Pancreas (tissue), 10 donors: ENCODE measurements at regions not wholly inside any gene's neighbourhood (a gene's known extent, or its start where the extent isn't known, plus 50 kb on each side); places are given as distances from the start of the nearest gene placed in this dataset.
A peak's percentile ranks its signal among the peaks of the same experiment; 100 is the strongest.

Source experiments
- ATAC-seq, 4 donors: fragments of 200-7000 bp; cut with Tn5 transposase; one replicate each; pipeline versions ENCODE4 v1.8.0 to v1.9.1; 2020; ENCODE audit warnings: mild to moderate bottlenecking in 4 of 4, moderate library complexity in 4 of 4
- DNase-seq, 6 donors: peaks; one replicate each; pipeline ENCODE4 v3.0.0-alpha.2; 2020
- FAIRE-seq: peaks from 2 replicates; lab custom pipeline; 2012; peaks lifted over from hg19 to GRCh38; lab: Jason Lieb, UNC
- H3K27ac ChIP-seq, 4 donors: fragments of 200-600 bp; sonication (generic); 1 replicate in 3 of 4; 2 replicates in 1 of 4; pipeline versions ENCODE4 v1.5.0 to v1.8.0; 2020
- H3K27me3 ChIP-seq, 4 donors: fragments of 200-600 bp; one replicate each; pipeline ENCODE4 v1.8.0; 2021
- H3K36me3 ChIP-seq, 3 donors: fragments of 200-600 bp; sonication (generic) in 1 of 3; one replicate each; pipeline versions ENCODE4 v1.5.0 to v1.8.0; 2020 to 2021
- H3K4me1 ChIP-seq, 3 donors: fragments of 200-600 bp; one replicate each; pipeline ENCODE4 v1.8.0; 2021
- H3K4me3 ChIP-seq, 4 donors: fragments of 200-600 bp; sonication (generic) in 2 of 4; one replicate each; pipeline versions ENCODE4 v1.5.0 to v1.8.0; 2020 to 2021
- H3K9me3 ChIP-seq, 4 donors: fragments of 200-600 bp; one replicate each; pipeline ENCODE4 v1.8.0; 2021
- CTCF ChIP-seq, 4 donors: fragments of 200-600 bp; sonication (generic) in 3 of 4; IDR thresholded peaks; one replicate each; pipeline versions ENCODE4 v1.5.0 to v1.8.0; 2021; ENCODE audit warnings: antibody characterized with exemption in 4 of 4
- WGBS, 2 donors: extraction: QIAGEN DNeasy Blood & Tissue Kit; methylation state at CpG; one replicate each; pipeline ENCODE4 v1.1.7; 2013; 5-methylcytosine and 5-hydroxymethylcytosine counted together
- intact Hi-C, 3 donors: fragments of 100-400 bp; cut with DNase I; formaldehyde crosslinking; loops; one replicate each; pipeline versions ENCODE4 v1.11.1 to v1.14.2; 2022
- donor health status: healthy with polysubstance abuse.
- donor health status: DM: no; HTN: no; CAD: no; lungs with moderate emphysema.
- donor health status: DM: no; HTN: no; CAD: no.
- donor health status: control.
- donor health status: control.
- donor health status: Bipolar disorder and iron deficiency.
- donor health status: DM: yes; HTN: yes; CAD: no.
- donor health status: DM: no; HTN: no; CAD: no.
- donor health status: DM: no; HTN: no; CAD: no.
- donor health status: DM: yes; HTN: yes; CAD: no.

GRCh38 chr17:79434215-79434614 is 176.6 kb downstream of the RBFOX3 start:
- peaks cover 0 to 8% (median 0%) of the 10 kb centered on the region in 4 donors for H3K27me3 ChIP-seq
- 79 to 88% methylated on average over 4 of the region's 4 CpGs for WGBS, 2 donors

GRCh38 chr17:79433379-79433778 is 177.5 kb downstream of the RBFOX3 start:
- no peak for TF ChIP-seq CTCF (IDR thresholded peaks at IDR 0.05)
- ATAC-seq (no peak), FAIRE-seq (no peak), DNase-seq (peak in 1 of 6 donors; percentile 27)
- intact Hi-C loops = no loop called here
- H3K4me3 ChIP-seq = no peak overlapping the region
- whole genome bisulfite sequencing, 2 donors = 41 to 58% methylated on average over 7 of the region's 7 CpGs
- H3K27ac ChIP-seq = no peak overlapping the region
- H3K36me3 ChIP-seq = no peaks in the 10 kb centered on the region
- H3K27me3 ChIP-seq = peaks cover 0 to 8% (median 0%) of the 10 kb centered on the region in 4 donors
- no peaks in the 10 kb centered on the region for H3K4me1 ChIP-seq
- no peaks in the 10 kb centered on the region for H3K9me3 ChIP-seq

More at GRCh38 chr17:79434215-79434614, 176.6 kb downstream of the RBFOX3 start:
- no peak for ATAC-seq
- Histone ChIP-seq H3K4me3 (no peak overlapping the region), H3K36me3 (no peaks in the 10 kb centered on the region), H3K9me3 (no peaks in the 10 kb centered on the region), H3K27ac (no peak overlapping the region), H3K4me1 (no peaks in the 10 kb centered on the region)
- no peak for TF ChIP-seq CTCF (IDR thresholded peaks at IDR 0.05)
- no peak for FAIRE-seq
- intact Hi-C loops = no loop called here
- DNase-seq = no peak

GRCh38 chr17:79431175-79431574 is 179.7 kb downstream of the RBFOX3 start:
- intact Hi-C loops = no loop called here
- Histone ChIP-seq H3K27me3 (peaks cover 0 to 8% (median 0%) of the 10 kb centered on the region in 4 donors), H3K36me3 (no peaks in the 10 kb centered on the region), H3K4me3 (no peak overlapping the region), H3K4me1 (no peaks in the 10 kb centered on the region), H3K27ac (no peak overlapping the region), H3K9me3 (no peaks in the 10 kb centered on the region)
- TF ChIP-seq CTCF (IDR thresholded peaks at IDR 0.05) = no peak
- no peak for ATAC-seq
- no peak for FAIRE-seq
- 66 to 71% methylated on average over 8 of the region's 8 CpGs for WGBS, 2 donors
- no peak for DNase-seq

- no peaks in the 10 kb centered on the region for H3K4me1 ChIP-seq
- no peaks in the 10 kb centered on the region for H3K9me3 ChIP-seq
- DNase-seq (peak in 1 of 6 donors; percentile 27), ATAC-seq (no peak), FAIRE-seq (no peak)
- H3K36me3 ChIP-seq = no peaks in the 10 kb centered on the region
- no peak for TF ChIP-seq CTCF (IDR thresholded peaks at IDR 0.05)
- H3K4me3 ChIP-seq = no peak overlapping the region
- H3K27me3 ChIP-seq = peaks cover 0 to 8% (median 0%) of the 10 kb centered on the region in 4 donors
- intact Hi-C loops = no loop called here
- WGBS, 2 donors = 37 to 38% methylated on average over 12 of the region's 12 CpGs
- H3K27ac ChIP-seq = no peak overlapping the region
These were observed 180.9 kb downstream of the RBFOX3 start for GRCh38 chr17:79429864-79430494.

GRCh38 chr17:79428988-79429387 is 181.9 kb downstream of the RBFOX3 start:
- H3K9me3 ChIP-seq = no peaks in the 10 kb centered on the region
- DNase-seq (peak in 1 of 6 donors; percentile 39), ATAC-seq (no peak), FAIRE-seq (no peak)
- H3K4me1 ChIP-seq = no peaks in the 10 kb centered on the region
- no peak overlapping the region for H3K27ac ChIP-seq
- H3K4me3 ChIP-seq = no peak overlapping the region
- intact Hi-C loops = no loop called here
- WGBS, 2 donors = 56 to 66% methylated on average over 12 of the region's 12 CpGs
- TF ChIP-seq CTCF (IDR thresholded peaks at IDR 0.05) = no peak
- H3K27me3 ChIP-seq = peaks cover 0 to 8% (median 0%) of the 10 kb centered on the region in 4 donors
- H3K36me3 ChIP-seq = no peaks in the 10 kb centered on the region
